DOHH2 (cell line): ENCODE measurements at regions not wholly inside any gene's neighbourhood (a gene's known extent, or its start where the extent isn't known, plus 50 kb on each side); places are given as distances from the start of the nearest gene placed in this dataset.
A peak's percentile ranks its signal among the peaks of the same experiment; 100 is the strongest.

Source experiments
- EZH2phosphoT487 ChIP-seq: fragments of 200-600 bp; sonication (generic); IDR thresholded peaks from 2 replicates; pipeline ENCODE4 v1.6.1; 2017; ENCODE audit warnings: borderline replicate concordance, mild to moderate bottlenecking, antibody characterized with exemption, low read length, moderate library complexity, mixed read lengths
- TF ChIP-seq, protein P1 (sequence below): fragments of 200-600 bp; sonication (generic); IDR thresholded peaks from one replicate; pipeline ENCODE4 v1.5.1; 2014; ENCODE audit warnings: antibody characterized with exemption, mild to moderate bottlenecking, low read depth, low read length; ENCODE audit not compliant: poor library complexity, severe bottlenecking

DNA sequence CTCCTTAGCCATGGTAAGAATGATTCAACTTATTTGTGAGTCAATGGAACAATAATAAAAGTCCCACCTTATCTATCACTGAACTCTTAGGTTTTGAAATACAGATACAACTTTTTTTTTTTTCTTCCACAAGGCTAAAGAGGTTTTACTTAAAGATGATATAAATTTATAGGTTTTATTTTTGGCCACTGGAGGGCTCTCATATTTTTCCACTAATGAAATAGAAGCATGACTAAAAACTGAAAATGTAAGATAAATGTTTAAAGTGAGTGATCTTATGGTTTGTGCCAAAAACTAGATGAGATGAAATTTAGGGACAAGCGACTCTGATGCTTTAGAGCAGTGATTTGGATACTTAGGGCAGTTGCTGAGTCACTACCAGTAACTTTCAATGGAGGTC lies 499.0 kb downstream of the NUF2 start:
- TF ChIP-seq, protein P1, sequence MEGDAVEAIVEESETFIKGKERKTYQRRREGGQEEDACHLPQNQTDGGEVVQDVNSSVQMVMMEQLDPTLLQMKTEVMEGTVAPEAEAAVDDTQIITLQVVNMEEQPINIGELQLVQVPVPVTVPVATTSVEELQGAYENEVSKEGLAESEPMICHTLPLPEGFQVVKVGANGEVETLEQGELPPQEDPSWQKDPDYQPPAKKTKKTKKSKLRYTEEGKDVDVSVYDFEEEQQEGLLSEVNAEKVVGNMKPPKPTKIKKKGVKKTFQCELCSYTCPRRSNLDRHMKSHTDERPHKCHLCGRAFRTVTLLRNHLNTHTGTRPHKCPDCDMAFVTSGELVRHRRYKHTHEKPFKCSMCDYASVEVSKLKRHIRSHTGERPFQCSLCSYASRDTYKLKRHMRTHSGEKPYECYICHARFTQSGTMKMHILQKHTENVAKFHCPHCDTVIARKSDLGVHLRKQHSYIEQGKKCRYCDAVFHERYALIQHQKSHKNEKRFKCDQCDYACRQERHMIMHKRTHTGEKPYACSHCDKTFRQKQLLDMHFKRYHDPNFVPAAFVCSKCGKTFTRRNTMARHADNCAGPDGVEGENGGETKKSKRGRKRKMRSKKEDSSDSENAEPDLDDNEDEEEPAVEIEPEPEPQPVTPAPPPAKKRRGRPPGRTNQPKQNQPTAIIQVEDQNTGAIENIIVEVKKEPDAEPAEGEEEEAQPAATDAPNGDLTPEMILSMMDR = peak; percentile 26
- no peak for TF ChIP-seq EZH2phosphoT487
